GM18502 (cell line): ENCODE measurements at regions not wholly inside any gene's neighbourhood (a gene's known extent, or its start where the extent isn't known, plus 50 kb on each side); places are given as distances from the start of the nearest gene placed in this dataset.
"Not testable (repeated sequence)": the region's sequence is repeated elsewhere in the genome, so short reads cannot be mapped to it uniquely, and the experiment has no call there.

Source experiments
- ATAC-seq: cut with Tn5 transposase; IDR thresholded peaks from one replicate; pipeline ENCODE4 v1.9.1; 2021; ENCODE audit warnings: mild to moderate bottlenecking; ENCODE audit not compliant: unreplicated experiment, poor library complexity

DNA sequence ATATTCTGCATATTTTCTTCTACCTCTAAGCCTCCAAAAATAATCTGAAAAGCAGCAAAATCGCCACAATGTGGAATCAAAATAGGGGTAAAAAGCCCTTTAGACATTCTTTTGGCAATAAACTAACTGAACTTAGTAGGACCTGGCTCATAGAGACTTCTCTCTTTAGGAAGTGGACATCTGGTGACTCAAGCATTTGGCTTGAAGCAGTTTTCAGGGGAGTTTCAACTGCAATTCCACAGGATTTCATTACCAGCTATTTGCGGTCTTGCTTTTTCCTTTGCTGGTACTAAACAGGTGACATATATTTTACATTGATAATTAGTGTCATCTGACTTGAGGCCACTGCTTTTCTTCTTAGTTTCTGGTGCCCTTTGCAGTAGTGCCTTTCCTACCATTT is 173.2 kb upstream of the FBN2 start:
- ATAC-seq: no peak

DNA sequence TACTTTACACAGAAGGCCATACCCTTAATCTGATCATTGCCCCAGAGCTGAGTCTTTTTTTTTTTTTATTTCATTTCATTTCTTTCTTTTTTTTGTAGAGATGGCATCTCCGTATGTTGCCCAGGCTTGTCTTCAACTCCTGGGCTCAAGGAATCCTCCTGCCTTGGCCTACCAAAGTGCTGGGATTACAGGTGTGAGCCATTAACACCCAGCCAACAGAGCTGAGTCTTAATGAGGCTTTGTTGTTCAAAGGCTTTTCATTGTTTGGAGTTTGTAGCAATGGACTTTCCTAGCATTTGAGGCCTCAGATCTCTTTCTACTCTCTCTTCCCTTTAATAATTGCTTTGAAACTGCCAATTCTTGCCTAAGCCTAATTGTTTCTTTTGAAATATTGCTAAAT is 176.5 kb upstream of the FBN2 start:
- ATAC-seq: no peak

DNA sequence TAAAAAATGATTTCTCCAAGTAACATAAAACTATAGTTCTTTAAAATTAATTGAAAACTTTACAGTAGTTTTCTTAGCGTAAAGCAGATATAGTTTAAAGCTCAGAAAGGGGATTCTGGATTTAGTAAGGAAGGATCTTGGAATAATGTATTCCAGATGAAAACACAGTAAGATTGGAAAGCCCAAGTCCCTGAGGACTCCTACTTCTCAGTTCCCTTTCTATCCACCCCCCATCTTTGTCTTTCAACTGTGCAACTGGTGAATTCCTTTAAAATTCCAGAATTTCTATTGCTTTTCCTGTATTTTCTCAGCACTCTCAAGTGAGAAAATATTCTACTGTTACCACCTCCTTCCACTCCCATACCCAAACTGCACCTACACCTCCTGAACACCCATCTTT is 184.5 kb upstream of the FBN2 start:
- no peak for ATAC-seq

DNA sequence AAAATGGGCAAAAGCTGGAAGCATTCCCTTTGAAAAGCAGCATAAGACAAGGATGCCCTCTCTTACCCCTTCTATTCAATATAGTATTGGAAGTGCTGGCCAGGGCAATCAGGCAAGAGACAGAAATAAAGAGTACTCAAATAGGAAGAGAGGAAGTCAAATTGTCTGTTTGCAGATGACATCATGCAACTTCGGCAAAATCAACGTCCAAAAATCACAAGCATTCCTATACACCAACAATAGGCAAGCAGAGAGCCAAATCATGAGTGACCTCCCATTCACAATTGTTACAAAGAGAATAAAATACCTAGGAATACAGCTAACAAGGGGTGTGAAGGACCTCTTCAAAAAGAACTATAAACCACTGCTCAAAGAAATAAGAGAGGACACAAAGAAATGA is 192.0 kb upstream of the FBN2 start:
- not testable (repeated sequence) for ATAC-seq

DNA sequence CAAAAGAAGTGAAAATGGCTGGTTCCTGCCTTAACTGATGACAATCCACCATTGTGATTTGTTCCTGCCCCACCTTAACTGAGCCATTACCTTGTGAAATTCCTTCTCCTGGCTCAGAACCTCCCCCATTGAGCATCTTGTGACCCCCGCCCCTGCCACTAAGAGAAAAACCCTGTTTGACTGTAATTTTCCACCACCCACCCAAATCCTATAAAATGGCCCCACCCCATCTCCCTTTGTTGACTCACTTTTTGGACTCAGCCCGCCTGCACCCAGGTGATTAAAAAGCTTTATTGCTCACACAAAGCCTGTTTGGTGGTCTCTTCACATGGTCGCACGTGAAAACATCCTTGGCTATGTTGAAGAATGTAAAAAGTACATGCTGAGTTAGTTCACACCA is 197.6 kb upstream of the FBN2 start:
- ATAC-seq: not testable (repeated sequence)

DNA sequence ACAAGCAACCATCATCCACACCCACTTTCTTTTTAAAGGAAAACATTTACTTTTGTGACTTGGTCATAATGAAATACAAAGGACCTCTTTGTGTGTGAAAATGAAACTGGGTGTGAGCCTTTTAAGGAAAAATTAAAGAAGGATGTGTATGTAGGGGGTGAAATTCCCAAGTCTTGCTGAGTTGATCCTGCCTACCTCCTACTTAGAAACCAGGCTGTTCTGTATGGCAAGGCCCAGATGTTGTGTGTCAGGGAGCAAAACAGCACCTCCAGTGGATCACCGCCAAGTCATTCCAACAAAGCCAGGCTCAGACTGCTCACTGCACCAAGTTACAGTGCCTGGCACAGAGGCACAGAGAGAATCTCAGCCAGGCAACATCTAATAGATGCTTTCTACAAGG is 198.5 kb upstream of the FBN2 start:
- ATAC-seq: no peak

DNA sequence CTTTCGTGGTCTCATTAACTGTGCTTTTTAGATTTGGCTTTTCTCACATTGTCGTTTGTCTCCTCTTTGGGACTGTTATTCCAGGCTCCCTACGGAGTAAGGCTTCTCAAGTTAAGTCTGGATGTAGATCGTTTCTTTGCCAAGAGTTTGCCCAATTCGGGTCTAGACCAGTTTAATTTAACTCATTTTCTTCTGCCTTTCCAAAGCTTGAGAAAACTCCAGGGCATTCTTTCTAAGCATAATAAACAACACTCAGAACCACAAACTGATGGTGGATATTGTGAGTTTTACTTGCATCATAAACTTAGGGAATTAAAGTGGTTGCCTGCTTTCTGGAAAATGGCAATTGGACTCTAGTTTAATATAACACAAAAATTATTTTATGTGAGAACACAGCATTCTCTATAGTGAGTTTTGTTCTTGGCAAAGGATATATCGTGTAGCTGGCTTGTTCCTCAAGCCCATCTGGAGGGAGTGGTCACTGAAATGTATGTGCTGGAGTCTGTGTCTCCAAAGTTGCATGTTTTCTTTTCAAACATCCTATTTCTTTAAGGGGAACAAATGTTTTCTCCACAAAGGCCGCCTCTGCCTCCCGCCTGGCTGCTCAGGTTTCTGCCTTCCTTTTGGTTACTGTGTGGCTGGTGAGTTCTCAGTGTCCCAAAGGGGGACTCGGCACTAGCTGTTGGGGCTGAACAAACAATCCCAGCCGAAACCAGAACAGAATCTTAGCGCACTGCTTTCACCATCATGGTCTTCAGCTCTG is 211.3 kb upstream of the FBN2 start:
- no peak for ATAC-seq

DNA sequence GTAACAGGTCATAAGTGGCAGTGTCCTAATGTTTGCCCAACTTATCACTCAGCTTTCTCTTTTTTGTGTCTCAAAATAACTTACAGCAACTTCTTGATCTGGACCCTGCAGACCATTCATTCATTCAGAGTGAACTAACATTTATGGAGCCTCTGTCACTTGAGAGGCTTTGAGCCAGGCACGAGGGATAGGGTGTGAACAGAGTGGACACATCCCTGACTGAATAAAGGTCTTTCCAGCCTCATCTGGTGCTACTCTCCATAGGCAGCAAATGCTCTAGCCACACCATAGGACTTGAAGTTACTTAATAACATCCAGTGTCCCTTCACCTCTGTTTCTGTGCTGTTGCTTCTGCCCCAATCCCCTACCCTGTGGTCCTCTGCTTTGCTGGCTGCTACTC is 212.1 kb upstream of the FBN2 start:
- ATAC-seq: no peak

DNA sequence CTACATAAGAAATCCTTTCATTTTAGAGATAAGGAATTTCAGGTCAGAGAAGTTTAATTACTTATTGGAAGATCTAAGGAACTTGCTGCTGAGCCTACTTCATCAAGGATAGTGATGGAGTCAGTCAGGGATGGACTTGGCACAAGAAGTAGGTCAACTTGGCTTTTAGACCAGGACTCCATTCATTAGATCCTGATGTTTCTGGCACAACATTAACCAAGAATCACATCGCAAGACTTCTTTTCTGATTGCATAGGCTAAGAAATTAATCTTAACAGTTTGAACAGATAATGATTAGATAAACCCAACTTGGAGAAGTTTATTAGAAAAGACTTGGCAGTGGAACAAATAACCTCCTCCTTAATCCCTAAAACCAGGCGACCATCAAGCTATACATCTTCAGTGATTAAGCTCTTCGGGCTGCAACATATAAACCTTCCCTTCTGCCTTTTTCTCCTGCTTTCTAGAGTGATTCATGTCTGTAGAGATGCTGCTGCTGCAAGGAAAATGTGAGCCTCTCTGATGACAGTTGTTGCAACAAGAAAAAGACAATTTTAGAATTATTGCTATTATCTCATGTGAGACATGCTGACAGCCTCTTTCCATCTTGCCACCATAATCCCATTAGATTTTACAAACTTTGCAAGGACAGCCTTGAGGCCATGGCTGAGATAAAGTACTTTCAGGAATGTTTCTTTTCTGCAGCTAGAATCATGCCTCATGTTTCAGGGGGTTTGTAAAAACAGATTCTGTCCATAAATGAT is 207.9 kb upstream of the SLC27A6 start:
- ATAC-seq: no peak

DNA sequence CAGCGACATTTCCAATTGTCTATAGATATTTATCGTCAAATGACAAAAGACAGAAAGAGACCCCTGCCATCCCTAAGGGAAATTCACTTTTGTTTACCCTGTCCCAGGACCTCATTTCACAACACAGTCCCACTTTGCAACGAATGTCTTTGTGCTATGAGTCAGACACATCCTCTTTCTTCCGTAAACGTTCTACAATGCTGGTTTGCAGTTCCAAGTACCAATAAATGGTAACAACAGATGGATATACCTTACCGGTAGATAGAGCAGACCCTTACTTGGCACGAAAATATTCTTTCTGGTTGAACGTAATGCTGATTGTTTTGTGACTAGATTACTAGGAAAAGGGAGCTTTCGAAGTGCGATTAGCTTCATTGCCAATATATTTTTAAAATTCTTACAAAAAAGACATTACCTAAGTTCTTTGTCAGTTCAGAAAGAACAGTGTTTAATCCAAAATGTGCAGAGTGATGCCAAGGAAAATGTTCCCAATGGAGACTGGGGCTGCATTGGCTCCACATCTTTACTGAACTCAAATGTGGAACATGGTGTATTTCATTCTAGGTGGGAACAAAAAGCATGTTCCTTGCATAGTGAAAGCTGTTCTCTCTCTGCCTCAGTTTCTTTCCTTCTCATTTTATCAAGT is 202.5 kb upstream of the SLC27A6 start:
- no peak for ATAC-seq

DNA sequence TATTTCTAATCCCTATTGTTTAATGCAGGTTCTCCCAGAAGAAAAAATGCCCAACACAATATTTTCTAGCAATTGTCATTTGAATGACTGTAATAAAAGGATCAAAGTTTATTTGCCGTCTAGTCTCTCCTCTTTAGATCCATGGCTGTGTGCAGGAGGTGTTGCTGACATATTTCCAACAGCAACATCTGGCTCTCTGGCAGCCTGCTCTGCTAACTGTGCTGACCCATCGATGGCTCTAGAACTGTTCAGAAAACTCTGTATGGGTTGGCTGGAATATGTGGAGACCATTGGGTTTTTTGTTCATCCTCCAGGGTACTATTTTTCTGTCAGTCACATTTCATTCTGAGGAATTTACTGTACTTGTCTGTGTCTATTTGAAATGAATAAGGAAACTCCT is 202.0 kb upstream of the SLC27A6 start:
- no peak for ATAC-seq

DNA sequence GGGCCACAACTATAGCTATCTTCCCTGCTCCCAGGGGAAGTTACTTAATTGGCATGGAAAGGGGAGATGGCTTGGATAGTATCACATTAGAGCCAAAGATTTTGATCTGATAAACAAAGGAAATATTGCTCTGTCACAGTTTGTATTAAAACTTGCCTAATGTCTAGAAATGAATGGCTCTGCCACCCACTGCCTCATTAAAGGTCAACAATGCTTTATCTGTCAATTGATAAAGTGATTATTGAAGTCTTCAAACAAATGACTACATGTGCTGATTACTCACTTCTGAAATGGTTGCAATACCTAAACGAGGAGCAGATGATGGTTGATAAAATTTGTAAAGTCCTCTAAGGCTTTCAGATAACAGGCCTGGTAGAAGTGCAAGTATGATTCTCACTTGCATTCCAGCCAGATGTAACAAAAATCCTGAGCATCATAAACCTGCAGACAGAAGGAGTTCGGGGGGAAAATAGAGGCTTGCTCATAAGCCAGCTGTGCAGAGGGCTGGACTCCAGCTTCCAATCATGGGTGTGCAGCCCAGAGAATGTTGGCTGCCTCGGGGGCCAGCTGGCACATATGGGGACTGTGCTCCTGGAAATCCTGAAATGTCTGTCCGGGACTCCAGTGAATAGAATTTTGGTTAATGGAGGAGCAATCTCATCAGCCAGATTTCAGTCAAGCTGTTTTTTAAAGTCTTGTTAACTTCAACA is 200.5 kb upstream of the SLC27A6 start:
- no peak for ATAC-seq

DNA sequence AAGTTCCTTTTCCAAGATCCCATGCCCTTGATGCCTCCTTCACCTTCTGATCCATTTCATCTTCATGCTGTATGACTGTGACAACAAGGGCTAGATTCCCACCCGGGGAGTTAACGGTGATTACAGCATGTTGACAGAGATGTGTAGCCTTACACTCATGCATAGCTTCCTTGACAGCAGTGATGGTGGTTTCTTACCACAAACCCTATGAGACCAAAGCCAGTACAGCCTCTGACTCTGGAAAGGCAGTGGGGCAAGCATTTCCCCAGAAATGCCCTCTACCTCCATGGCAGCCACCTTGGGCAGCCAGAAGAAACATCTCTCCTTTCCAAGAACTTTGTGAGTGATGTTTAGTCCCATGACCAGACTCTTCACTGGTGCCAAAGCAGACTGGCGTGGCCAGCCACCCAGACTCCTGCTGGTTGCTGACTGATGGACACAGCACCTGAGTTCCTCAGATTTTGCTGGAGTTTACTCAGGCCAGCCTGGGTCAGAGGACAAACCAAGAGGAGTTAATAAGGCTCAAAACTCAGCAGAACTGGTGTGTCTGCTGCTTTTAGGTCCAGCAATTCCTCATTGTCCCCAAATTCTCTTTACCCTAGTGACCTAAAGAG is 199.7 kb upstream of the SLC27A6 start:
- ATAC-seq: no peak

DNA sequence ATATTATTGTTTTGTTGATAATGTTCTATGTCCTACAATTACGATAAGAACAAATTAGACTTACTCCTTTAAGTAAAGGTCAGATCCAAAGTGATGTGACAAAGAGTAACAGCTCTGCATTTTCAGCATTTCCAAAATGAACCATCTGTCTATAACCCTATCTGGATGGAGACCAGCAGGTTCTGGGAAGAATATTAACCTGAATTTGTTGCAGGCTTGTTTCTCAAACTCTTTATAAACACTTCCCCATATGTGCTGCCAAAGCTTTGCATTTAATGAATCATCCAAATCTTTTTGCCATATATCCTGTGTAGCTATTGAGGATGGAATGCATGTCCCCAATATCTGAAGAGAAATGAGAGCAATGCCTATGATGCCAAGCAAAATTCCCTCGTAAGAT is 198.9 kb upstream of the SLC27A6 start:
- ATAC-seq: no peak

DNA sequence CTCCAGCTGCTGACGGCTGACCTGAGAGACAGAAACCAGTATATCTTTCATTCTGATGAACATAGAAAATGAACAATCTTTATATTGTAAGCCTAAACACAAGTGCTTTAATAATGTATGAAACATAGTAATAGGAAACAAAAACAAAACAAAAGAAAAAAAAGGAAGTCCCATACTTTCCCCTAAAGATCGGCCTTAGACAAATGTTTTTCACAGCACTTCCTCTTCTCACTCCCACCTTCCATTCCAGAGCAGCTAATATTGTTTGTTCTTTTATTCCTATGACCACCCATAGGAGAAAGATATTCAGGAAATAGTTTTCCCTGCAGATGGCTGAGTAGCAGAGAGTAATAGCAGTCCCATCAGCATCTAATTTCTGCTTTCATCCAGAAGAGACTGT is 194.4 kb upstream of the SLC27A6 start:
- no peak for ATAC-seq

DNA sequence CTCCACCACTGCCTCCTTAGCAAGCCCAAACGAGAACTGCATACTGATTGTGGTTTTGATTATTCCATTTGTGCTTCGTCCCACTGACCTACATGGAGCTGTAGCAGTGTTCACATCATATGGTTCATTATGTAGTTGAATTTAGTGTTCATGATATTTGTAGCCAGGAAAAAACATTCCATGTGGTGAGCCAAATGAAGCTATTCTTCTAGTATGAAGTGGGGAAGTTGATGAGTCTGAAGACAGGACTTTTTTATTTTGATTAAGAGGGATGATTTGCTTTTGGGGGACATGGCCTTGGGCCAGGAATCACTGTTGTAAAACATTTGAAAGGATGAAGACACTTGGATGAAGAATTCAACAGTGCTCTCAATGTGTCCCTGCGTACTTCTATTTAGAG is 192.9 kb upstream of the SLC27A6 start:
- no peak for ATAC-seq

DNA sequence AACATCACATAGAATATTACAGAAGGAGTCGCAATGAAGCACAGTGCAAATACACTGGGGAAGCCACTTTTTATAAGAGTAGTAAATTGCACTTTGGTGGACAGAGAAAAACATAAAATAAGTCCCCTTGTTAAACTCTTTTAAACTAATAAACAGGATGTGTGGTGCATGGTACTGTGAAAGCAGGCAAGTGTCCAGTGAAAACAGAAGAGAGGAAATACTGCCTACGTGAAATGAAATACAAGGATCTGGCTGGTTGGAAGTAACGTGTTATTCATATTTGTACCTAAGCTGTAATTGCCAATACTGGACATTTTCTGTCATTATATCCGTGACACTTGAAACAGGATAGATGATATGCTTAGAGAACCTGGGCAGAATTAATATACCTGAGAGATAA is 191.9 kb upstream of the SLC27A6 start:
- no peak for ATAC-seq

DNA sequence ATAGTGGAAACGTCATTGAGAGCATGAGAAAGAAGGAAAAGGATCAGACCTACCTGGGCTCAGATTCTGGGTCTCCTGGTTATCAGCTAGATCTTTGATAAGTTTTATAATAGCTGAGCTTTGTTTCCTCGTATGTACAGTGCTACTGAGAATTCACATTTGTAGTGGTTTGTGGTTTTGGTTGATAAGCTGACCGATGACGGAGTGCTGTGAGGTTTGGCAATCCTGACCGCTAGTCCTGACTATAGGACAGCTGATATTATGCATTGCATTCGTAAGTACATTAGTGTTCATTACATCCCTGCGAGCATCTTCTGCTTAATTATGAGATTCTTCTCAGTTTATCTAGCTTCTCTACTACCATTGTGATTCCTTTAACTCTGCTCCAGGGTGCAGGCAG is 190.7 kb upstream of the SLC27A6 start:
- peak; percentile 50 for ATAC-seq

DNA sequence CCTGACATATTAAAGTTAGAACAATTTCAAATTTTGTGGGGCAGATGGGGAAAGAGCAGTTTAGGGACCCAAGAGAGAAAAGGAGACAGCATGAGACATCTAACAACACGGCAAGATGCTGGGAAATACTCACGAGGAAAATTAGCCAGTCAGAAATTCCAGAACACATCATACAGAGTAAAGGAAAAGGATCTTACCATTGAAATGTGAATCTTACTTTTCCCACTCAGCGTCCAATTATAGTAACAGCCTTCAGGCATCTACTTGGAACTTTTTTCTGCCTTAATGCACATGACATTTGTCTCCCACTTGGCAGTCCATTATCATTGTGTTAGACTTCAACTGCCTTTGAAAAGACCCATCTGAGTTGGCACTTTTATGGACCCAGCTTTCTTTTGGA is 189.7 kb upstream of the SLC27A6 start:
- ATAC-seq: no peak

DNA sequence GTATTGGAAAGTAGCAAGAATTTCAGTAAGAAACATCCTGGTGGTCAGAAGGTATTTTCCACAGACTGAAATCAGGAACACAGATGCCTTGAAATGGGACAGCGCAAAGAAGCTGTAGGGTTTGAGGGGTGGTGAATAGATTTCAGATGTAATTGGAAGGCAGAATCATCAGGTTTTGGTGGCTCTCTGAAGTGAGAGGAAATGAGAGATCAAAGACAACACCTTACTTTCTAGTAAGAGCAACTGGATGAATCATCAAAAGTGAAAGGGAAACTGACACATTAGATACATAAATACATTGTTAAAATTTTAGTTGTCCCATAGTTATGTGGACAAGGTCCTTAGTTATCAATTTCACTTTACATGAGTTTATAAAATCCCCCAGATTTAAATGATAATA is 188.2 kb upstream of the SLC27A6 start:
- peak; percentile 88 for ATAC-seq
